Tibial nerve (tissue), 4 donors: ENCODE measurements at regions not wholly inside any gene's neighbourhood (a gene's known extent, or its start where the extent isn't known, plus 50 kb on each side); places are given as distances from the start of the nearest gene placed in this dataset.

Source experiments
- DNase-seq, 2 donors: peaks; one replicate each; pipeline ENCODE4 v3.0.0-alpha.2; 2019; ENCODE audit warnings: low spot score in 2 of 2
- H3K27ac ChIP-seq, 4 donors: fragments of 200-600 bp; sonication (generic) in 3 of 4; one replicate each; pipeline ENCODE4 v1.5.1; 2017 to 2019; ENCODE audit warnings: mild to moderate bottlenecking in 1 of 4
- H3K27me3 ChIP-seq, 2 donors: fragments of 200-600 bp; sonication (generic) in 1 of 2; one replicate each; pipeline versions ENCODE4 v1.5.1 to v1.6.0; 2017 to 2019
- H3K36me3 ChIP-seq, 3 donors: fragments of 200-600 bp; sonication (generic); one replicate each; pipeline ENCODE4 v1.5.1; 2018 to 2019
- H3K4me1 ChIP-seq, 4 donors: fragments of 200-600 bp; sonication (generic) in 3 of 4; one replicate each; pipeline ENCODE4 v1.5.1; 2017 to 2019
- H3K4me3 ChIP-seq, 4 donors: fragments of 200-600 bp; sonication (generic) in 3 of 4; one replicate each; pipeline ENCODE4 v1.5.1; 2017 to 2019; ENCODE audit warnings: mild to moderate bottlenecking in 1 of 4, moderate library complexity in 1 of 4
- H3K9me3 ChIP-seq, 4 donors: fragments of 200-600 bp; sonication (generic) in 3 of 4; one replicate each; pipeline ENCODE4 v1.5.1; 2017 to 2019
- EP300 ChIP-seq, 2 donors: sonication (generic); formaldehyde crosslinking; IDR thresholded peaks; one replicate each; pipeline ENCODE4 v1.6.1; 2017; ENCODE audit warnings: antibody characterized with exemption in 2 of 2, mild to moderate bottlenecking in 1 of 2
- POLR2A ChIP-seq, 2 donors: fragments of 450-650 bp; IDR thresholded peaks; one replicate each; pipeline ENCODE4 v1.6.1; 2017; ENCODE audit warnings: antibody characterized with exemption in 2 of 2, mild to moderate bottlenecking in 2 of 2, moderate library complexity in 2 of 2
- WGBS, 2 donors: methylation state at CpG; one replicate each; pipeline ENCODE4 v1.1.5; 2018; 5-methylcytosine and 5-hydroxymethylcytosine counted together
- TF ChIP-seq, protein P1 (sequence below), 5 experiments: fragments of 200-600 bp in 3 of 5; fragments of 450-650 bp in 2 of 5; sonication (generic) in 3 of 5; IDR thresholded peaks; one replicate each; pipeline ENCODE4 v1.5.1; 2016 to 2019; ENCODE audit warnings: antibody characterized with exemption in 5 of 5, mild to moderate bottlenecking in 3 of 5, moderate library complexity in 2 of 5

DNA sequence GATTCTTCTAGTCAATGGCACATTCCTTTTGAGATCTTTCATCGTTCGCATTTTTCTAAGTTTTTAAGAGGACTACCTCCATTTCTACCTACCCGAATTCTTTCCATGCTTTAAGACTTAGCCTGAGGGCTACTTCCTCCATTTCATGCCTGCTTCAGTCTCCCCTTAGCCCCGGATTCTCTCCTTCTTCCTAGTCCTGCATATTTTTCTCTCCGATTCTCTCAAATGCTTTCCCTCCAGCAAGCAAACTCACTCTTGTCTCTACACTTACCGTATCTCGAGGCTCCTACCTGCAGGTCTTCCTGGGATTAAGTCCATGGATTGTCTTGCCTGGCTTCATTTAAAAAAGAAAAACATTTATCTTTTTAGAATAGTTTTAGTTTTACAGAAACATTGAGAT is 354.4 kb downstream of the MYCN start:
- Histone ChIP-seq H3K4me1 (no peaks in the 10 kb centered on the region), H3K4me3 (no peak overlapping the region), H3K9me3 (no peaks in the 10 kb centered on the region), H3K36me3 (no peaks in the 10 kb centered on the region), H3K27ac (no peak overlapping the region), H3K27me3 (no peaks in the 10 kb centered on the region)
- 80 to 89% methylated on average over 7 of the region's 7 CpGs for WGBS, 2 donors
- TF ChIP-seq POLR2A (IDR thresholded peaks at IDR 0.05), result no peak
- TF ChIP-seq, protein P1, sequence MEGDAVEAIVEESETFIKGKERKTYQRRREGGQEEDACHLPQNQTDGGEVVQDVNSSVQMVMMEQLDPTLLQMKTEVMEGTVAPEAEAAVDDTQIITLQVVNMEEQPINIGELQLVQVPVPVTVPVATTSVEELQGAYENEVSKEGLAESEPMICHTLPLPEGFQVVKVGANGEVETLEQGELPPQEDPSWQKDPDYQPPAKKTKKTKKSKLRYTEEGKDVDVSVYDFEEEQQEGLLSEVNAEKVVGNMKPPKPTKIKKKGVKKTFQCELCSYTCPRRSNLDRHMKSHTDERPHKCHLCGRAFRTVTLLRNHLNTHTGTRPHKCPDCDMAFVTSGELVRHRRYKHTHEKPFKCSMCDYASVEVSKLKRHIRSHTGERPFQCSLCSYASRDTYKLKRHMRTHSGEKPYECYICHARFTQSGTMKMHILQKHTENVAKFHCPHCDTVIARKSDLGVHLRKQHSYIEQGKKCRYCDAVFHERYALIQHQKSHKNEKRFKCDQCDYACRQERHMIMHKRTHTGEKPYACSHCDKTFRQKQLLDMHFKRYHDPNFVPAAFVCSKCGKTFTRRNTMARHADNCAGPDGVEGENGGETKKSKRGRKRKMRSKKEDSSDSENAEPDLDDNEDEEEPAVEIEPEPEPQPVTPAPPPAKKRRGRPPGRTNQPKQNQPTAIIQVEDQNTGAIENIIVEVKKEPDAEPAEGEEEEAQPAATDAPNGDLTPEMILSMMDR (IDR thresholded peaks at IDR 0.05), result no peak
- TF ChIP-seq EP300 (IDR thresholded peaks at IDR 0.05), result no peak
- DNase-seq, result no peak

DNA sequence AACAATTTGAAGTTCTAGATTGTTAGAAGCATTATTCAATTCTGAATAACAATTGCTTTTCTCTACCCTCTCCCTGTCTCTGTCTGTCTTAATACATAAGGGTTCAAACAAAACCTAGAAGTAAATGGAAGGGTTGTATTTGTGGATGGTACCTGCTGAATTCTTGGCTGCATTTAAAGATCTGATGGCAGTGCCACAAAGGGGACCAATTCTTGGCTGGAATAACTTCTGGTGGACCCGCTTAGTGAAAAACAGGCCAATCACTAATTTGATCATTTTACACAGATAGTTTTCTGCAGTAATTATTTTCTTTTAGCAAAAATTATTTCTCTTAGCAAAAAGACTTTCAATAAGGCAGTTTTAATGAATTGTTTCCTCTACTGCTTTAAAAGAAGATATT is 353.5 kb downstream of the MYCN start:
- Histone ChIP-seq H3K4me3 (no peak overlapping the region), H3K4me1 (no peaks in the 10 kb centered on the region), H3K27ac (no peak overlapping the region), H3K27me3 (no peaks in the 10 kb centered on the region), H3K9me3 (no peaks in the 10 kb centered on the region), H3K36me3 (no peaks in the 10 kb centered on the region)
- no peak for DNase-seq
- 92 to 96% methylated on average over 1 of the region's 1 CpG for WGBS, 2 donors
- TF ChIP-seq, protein P1 (IDR thresholded peaks at IDR 0.05), result no peak
- TF ChIP-seq EP300 (IDR thresholded peaks at IDR 0.05) (no peak), POLR2A (IDR thresholded peaks at IDR 0.05) (no peak)

DNA sequence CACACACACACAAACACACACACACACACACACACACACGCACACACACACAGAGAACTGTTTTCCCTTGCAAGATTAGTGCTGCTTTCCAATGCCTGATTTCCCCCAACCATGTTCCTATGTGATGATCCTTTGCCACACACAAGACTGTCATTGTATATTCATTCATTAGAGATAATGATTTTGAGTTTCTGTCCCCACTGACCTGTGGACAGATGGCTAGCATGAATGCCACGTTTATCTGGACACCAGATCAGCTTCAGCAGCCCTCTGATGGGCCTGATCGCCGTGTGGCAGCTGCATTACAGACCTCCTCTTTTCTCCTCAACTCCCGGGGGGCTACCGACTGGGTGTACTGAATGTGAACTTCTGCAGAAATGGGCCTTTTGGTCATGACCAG is 353.0 kb downstream of the MYCN start:
- no peak for DNase-seq
- no peaks in the 10 kb centered on the region for H3K4me1 ChIP-seq
- 28 to 35% methylated on average over 6 of the region's 6 CpGs for WGBS, 2 donors
- no peaks in the 10 kb centered on the region for H3K9me3 ChIP-seq
- H3K36me3 ChIP-seq, result no peaks in the 10 kb centered on the region
- no peak overlapping the region for H3K4me3 ChIP-seq
- no peaks in the 10 kb centered on the region for H3K27me3 ChIP-seq
- TF ChIP-seq POLR2A (IDR thresholded peaks at IDR 0.05) (no peak), EP300 (IDR thresholded peaks at IDR 0.05) (no peak)
- TF ChIP-seq, protein P1 (IDR thresholded peaks at IDR 0.05), result no peak
- no peak overlapping the region for H3K27ac ChIP-seq

DNA sequence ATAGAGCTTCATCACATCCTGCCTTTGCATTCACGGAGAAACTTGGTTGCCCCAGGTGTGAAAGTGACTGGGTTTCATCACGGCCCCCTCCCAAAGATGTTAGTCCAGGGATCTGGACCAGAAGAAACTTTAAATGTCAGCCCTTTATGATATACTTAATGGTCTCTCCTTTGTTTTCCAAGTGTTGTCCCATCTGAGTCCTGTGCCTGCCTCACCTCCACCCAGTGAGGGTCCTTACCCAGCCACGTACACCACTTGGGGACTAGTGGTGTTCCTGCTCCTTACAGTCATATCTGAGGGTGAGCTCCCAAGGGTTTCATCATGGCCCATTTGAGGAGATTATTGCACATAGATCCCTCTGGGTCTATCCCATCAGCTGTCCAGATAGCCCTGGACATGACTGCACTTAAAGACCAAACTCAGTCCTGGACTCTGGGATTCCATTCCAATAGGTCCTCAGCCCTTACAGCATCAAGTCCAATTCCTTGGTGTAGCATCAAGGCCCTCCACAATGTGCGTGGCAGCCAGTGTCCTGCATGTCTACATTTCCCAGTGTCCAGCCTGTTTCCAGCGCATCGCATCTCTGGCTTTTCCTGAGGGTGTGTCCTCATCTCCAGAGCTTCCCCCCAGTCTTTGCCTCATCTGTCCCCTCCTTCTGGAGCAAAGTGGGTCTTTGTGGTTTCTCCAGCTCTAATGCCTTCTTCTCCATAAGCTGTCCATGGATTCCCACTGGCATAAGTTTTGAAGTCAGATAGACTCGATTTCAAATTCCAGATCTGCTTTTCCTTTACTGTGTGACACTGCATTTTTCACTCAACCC is 351.6 kb downstream of the MYCN start:
- Histone ChIP-seq H3K9me3 (no peaks in the 10 kb centered on the region), H3K4me3 (no peak overlapping the region), H3K27ac (no peak overlapping the region), H3K4me1 (no peaks in the 10 kb centered on the region), H3K36me3 (no peaks in the 10 kb centered on the region), H3K27me3 (no peaks in the 10 kb centered on the region)
- WGBS, 2 donors, result 91 to 93% methylated on average over 7 of the region's 7 CpGs
- TF ChIP-seq EP300 (IDR thresholded peaks at IDR 0.05) (no peak), POLR2A (IDR thresholded peaks at IDR 0.05) (no peak)
- TF ChIP-seq, protein P1 (IDR thresholded peaks at IDR 0.05), result no peak
- no peak for DNase-seq

DNA sequence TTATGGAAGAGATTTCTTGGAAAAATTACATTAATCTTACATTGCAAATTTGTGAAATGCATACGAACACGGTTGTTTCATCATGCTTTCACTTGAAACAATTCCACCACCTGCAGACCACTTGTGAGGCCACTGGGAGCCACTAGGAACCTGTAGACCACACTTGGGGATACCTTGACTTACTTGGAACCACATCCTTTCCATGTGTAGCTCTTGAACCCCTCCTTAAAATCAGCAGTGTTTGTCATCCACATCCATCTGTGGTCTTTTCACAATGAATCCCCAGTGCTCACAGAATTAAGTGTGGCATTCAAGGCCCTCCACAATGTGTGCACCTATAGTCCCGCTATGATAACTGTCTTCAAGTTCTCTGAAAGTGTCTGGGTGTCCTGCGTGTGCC is 350.9 kb downstream of the MYCN start:
- no peaks in the 10 kb centered on the region for H3K36me3 ChIP-seq
- DNase-seq, result no peak
- 92 to 93% methylated on average over 4 of the region's 4 CpGs for WGBS, 2 donors
- H3K4me3 ChIP-seq, result no peak overlapping the region
- no peaks in the 10 kb centered on the region for H3K9me3 ChIP-seq
- H3K27ac ChIP-seq, result no peak overlapping the region
- H3K27me3 ChIP-seq, result no peaks in the 10 kb centered on the region
- H3K4me1 ChIP-seq, result no peaks in the 10 kb centered on the region
- TF ChIP-seq, protein P1 (IDR thresholded peaks at IDR 0.05), result no peak
- TF ChIP-seq EP300 (IDR thresholded peaks at IDR 0.05), result no peak
